HL-60 (cell line): ENCODE measurements at regions not wholly inside any gene's neighbourhood (a gene's known extent, or its start where the extent isn't known, plus 50 kb on each side); places are given as distances from the start of the nearest gene placed in this dataset.

Experiments used
- DNase-seq, 2 experiments: peaks; one replicate each; pipeline ENCODE4 v3.0.0-alpha.2; 2010 to 2020; ENCODE audit warnings: low read depth in 1 of 2, low spot score in 1 of 2
- H3K27ac ChIP-seq: fragments of 250-450 bp; sonication (Bioruptor Pico); replicated peaks from 2 replicates; pipeline ENCODE4 v1.5.1; 2020; ENCODE audit warnings: mild to moderate bottlenecking, moderate library complexity
- H3K27me3 ChIP-seq: fragments of 250-450 bp; sonication (Bioruptor Pico); 2 replicates; pipeline ENCODE4 v1.5.1; 2021; ENCODE audit warnings: mild to moderate bottlenecking, moderate library complexity; ENCODE audit not compliant: insufficient read depth, poor library complexity, severe bottlenecking
- H3K4me3 ChIP-seq: replicated peaks from 2 replicates; pipeline ENCODE4 v1.5.1; 2011; ENCODE audit warnings: mild to moderate bottlenecking, control low read depth, low read length; ENCODE audit not compliant: insufficient read depth
- CTCF ChIP-seq: IDR thresholded peaks from one replicate; pipeline ENCODE4 v1.5.1; 2011; ENCODE audit warnings: low read length, control low read depth, inconsistent platforms; ENCODE audit not compliant: insufficient read depth
- GABPA ChIP-seq: IDR thresholded peaks from 2 replicates; pipeline ENCODE4 v1.6.1; 2012; ENCODE audit warnings: low read depth
- POLR2AphosphoS5 ChIP-seq: IDR thresholded peaks from 2 replicates; pipeline ENCODE4 v1.6.1; 2012; ENCODE audit warnings: low read depth
- REST ChIP-seq: IDR thresholded peaks from 2 replicates; pipeline ENCODE4 v1.6.1; 2012; ENCODE audit warnings: low read depth; ENCODE audit not compliant: insufficient replicate concordance
- SPI1 ChIP-seq: IDR thresholded peaks from 2 replicates; pipeline ENCODE4 v1.6.1; 2012; ENCODE audit warnings: low read depth, mild to moderate bottlenecking, borderline replicate concordance

GRCh38 chr9:116098476-116098875 lies 55.1 kb upstream of the PAPPA start:
- TF ChIP-seq REST (no peak), POLR2AphosphoS5 (no peak), CTCF (no peak), GABPA (no peak), SPI1 (no peak)
- H3K27ac ChIP-seq, result no peak overlapping the region
- no peak for DNase-seq
- H3K27me3 ChIP-seq, result no peaks in the 10 kb centered on the region
- no peak overlapping the region for H3K4me3 ChIP-seq

- no peak overlapping the region for H3K27ac ChIP-seq
- no peak overlapping the region for H3K4me3 ChIP-seq
- TF ChIP-seq REST, result no peak
- TF ChIP-seq SPI1, result no peak
- no peak for TF ChIP-seq POLR2AphosphoS5
- TF ChIP-seq GABPA, result no peak
- TF ChIP-seq CTCF, result no peak
- H3K27me3 ChIP-seq, result no peaks in the 10 kb centered on the region
- DNase-seq, result no peak
Measured at GRCh38 chr9:116099821-116100220, 53.8 kb upstream of the PAPPA start.

GRCh38 chr9:116100711-116101121 lies 52.9 kb upstream of the PAPPA start:
- Histone ChIP-seq H3K27me3 (no peaks in the 10 kb centered on the region), H3K27ac (no peak overlapping the region), H3K4me3 (no peak overlapping the region)
- no peak for DNase-seq
- TF ChIP-seq SPI1 (no peak), CTCF (no peak), REST (no peak), POLR2AphosphoS5 (no peak), GABPA (no peak)
